Neuronal stem cell (in vitro differentiated cells): ENCODE measurements at regions not wholly inside any gene's neighbourhood (a gene's known extent, or its start where the extent isn't known, plus 50 kb on each side); places are given as distances from the start of the nearest gene placed in this dataset.

Experiments used
- DNase-seq: peaks from one replicate; pipeline ENCODE4 v3.0.0-alpha.2; 2013; ENCODE audit warnings: low spot score
- H2AFZ ChIP-seq: one replicate; pipeline ENCODE4 v1.6.1; 2013; ENCODE audit warnings: mild to moderate bottlenecking, low read length, inconsistent platforms
- H2AK5ac ChIP-seq: 2 replicates; pipeline ENCODE4 v1.6.1; 2013; ENCODE audit warnings: low read depth, mild to moderate bottlenecking, inconsistent platforms, low read length, moderate library complexity, mixed read lengths
- H2BK120ac ChIP-seq: 2 replicates; pipeline ENCODE4 v1.6.1; 2013; ENCODE audit warnings: low read depth, mild to moderate bottlenecking, inconsistent platforms, low read length, moderate library complexity, mixed read lengths
- H2BK12ac ChIP-seq: one replicate; pipeline ENCODE4 v1.6.1; 2013; ENCODE audit warnings: low read length, inconsistent platforms
- H2BK15ac ChIP-seq: 2 replicates; pipeline ENCODE4 v1.6.1; 2013; ENCODE audit warnings: mild to moderate bottlenecking, low read length, inconsistent platforms, mixed read lengths
- H2BK5ac ChIP-seq: one replicate; pipeline ENCODE4 v1.6.1; 2013; ENCODE audit warnings: inconsistent platforms, mild to moderate bottlenecking, low read length, moderate library complexity
- H3K14ac ChIP-seq: one replicate; pipeline ENCODE4 v1.6.1; 2013; ENCODE audit warnings: low read length, inconsistent platforms
- H3K18ac ChIP-seq: 2 replicates; pipeline ENCODE4 v1.6.1; 2013; ENCODE audit warnings: low read length, inconsistent platforms
- H3K23ac ChIP-seq: 2 replicates; pipeline ENCODE4 v1.6.1; 2013; ENCODE audit warnings: low read depth, mild to moderate bottlenecking, mixed read lengths, low read length, inconsistent platforms; ENCODE audit not compliant: poor library complexity
- H3K27ac ChIP-seq: replicated peaks from 3 replicates; pipeline ENCODE4 v1.5.1; 2013; ENCODE audit warnings: low read length, inconsistent platforms
- H3K27me3 ChIP-seq, 3 experiments: 2 replicates each; pipeline ENCODE4 v1.6.1; 2013; ENCODE audit warnings: low read length in 3 of 3, mild to moderate bottlenecking in 2 of 3, inconsistent platforms in 1 of 3, low read depth in 1 of 3, mixed read lengths in 1 of 3, moderate library complexity in 1 of 3; ENCODE audit not compliant: control insufficient read depth in 3 of 3, insufficient read depth in 3 of 3
- H3K36me3 ChIP-seq, 2 donors: replicated peaks in 1 of 2; 2 replicates each; pipeline ENCODE4 v1.6.1; 2013; ENCODE audit warnings: low read length in 2 of 2; ENCODE audit not compliant: control insufficient read depth in 2 of 2, insufficient read depth in 2 of 2
- H3K4ac ChIP-seq: 2 replicates; pipeline ENCODE4 v1.6.1; 2013; ENCODE audit warnings: inconsistent platforms, mild to moderate bottlenecking, low read length, moderate library complexity
- H3K4me1 ChIP-seq, 2 donors: 1 replicate in 1 of 2; 2 replicates in 1 of 2; pipeline ENCODE4 v1.6.1; 2013; ENCODE audit warnings: low read length in 2 of 2, low read depth in 1 of 2; ENCODE audit not compliant: control insufficient read depth in 2 of 2, insufficient read depth in 1 of 2
- H3K4me2 ChIP-seq: one replicate; pipeline ENCODE4 v1.6.1; 2013; ENCODE audit warnings: mild to moderate bottlenecking, low read length, inconsistent platforms; ENCODE audit not compliant: insufficient read depth, poor library complexity, severe bottlenecking
- H3K4me3 ChIP-seq, 2 donors: 2 replicates each; pipeline ENCODE4 v1.5.1; 2013; ENCODE audit warnings: low read length in 2 of 2, mild to moderate bottlenecking in 2 of 2, inconsistent platforms in 1 of 2, moderate library complexity in 1 of 2
- H3K79me1 ChIP-seq: one replicate; pipeline ENCODE4 v1.6.1; 2013; ENCODE audit warnings: low read depth, mild to moderate bottlenecking, inconsistent platforms, low read length, moderate library complexity
- H3K9ac ChIP-seq: one replicate; pipeline ENCODE4 v1.6.1; 2013; ENCODE audit warnings: mild to moderate bottlenecking, low read depth, low read length, inconsistent platforms; ENCODE audit not compliant: poor library complexity
- H3K9me3 ChIP-seq, 2 donors: replicated peaks in 1 of 2; 2 replicates each; pipeline versions ENCODE3 to v1.6.1; 2013; ENCODE audit warnings: low read length in 2 of 2, mild to moderate bottlenecking in 2 of 2, inconsistent platforms in 1 of 2, low read depth in 1 of 2, mixed read lengths in 1 of 2, moderate library complexity in 1 of 2; ENCODE audit not compliant: control insufficient read depth in 2 of 2, insufficient read depth in 1 of 2
- H4K8ac ChIP-seq: one replicate; pipeline ENCODE4 v1.6.1; 2013; ENCODE audit warnings: low read depth, mild to moderate bottlenecking, inconsistent platforms, low read length, moderate library complexity
- H4K91ac ChIP-seq: one replicate; pipeline ENCODE4 v1.6.1; 2013; ENCODE audit warnings: low read length, low read depth, mild to moderate bottlenecking, inconsistent platforms; ENCODE audit not compliant: poor library complexity
- WGBS, 2 donors: extraction: QIAGEN DNeasy Blood & Tissue Kit; methylation state at CpG; one replicate each; pipeline ENCODE4 v1.1.7; 2013; ENCODE audit warnings: missing lambda C conversion rate in 2 of 2, mixed read lengths in 1 of 2; ENCODE audit not compliant: insufficient read length in 2 of 2, insufficient replicate concordance in 1 of 2; ENCODE audit errors: extremely low coverage in 2 of 2; 5-methylcytosine and 5-hydroxymethylcytosine counted together

- Histone ChIP-seq H2BK12ac (no peak overlapping the region), H3K79me1 (no peaks in the 10 kb centered on the region), H3K4me2 (no peak overlapping the region), H2AFZ (no peak overlapping the region), H2BK5ac (no peak overlapping the region), H4K8ac (no peak overlapping the region), H4K91ac (no peak overlapping the region), H2BK120ac (no peak overlapping the region), H3K18ac (no peak overlapping the region), H3K4me3 (no peak overlapping the region), H3K27me3 (no peaks in the 10 kb centered on the region), H3K27ac (no peak overlapping the region), H3K4me1 (no peaks in the 10 kb centered on the region), H3K4ac (no peak overlapping the region), H3K36me3 (no peaks in the 10 kb centered on the region), H2BK15ac (no peak overlapping the region), H3K9ac (no peak overlapping the region), H3K23ac (no peak overlapping the region), H3K14ac (no peak overlapping the region), H3K9me3 (peaks cover 0 to 4% of the 10 kb centered on the region in 2 donors), H2AK5ac (no peak overlapping the region)
- DNase-seq, result no peak
- WGBS, 2 donors, result no CpG with 5 or more reads among the region's 1 CpG
These were observed 294.8 kb downstream of the PRELID2 start for GRCh38 chr5:145540375-145540774.

GRCh38 chr5:145539201-145539600, 295.9 kb downstream of the PRELID2 start:
- Histone ChIP-seq H3K27me3 (no peaks in the 10 kb centered on the region), H2BK12ac (no peak overlapping the region), H3K4me3 (no peak overlapping the region), H3K79me1 (no peaks in the 10 kb centered on the region), H3K14ac (no peak overlapping the region), H3K9me3 (peaks cover 0 to 4% of the 10 kb centered on the region in 2 donors), H2BK120ac (no peak overlapping the region), H3K9ac (no peak overlapping the region), H3K23ac (no peak overlapping the region), H3K4ac (no peak overlapping the region), H4K91ac (no peak overlapping the region), H2AK5ac (no peak overlapping the region), H3K27ac (no peak overlapping the region), H2AFZ (no peak overlapping the region), H3K36me3 (no peaks in the 10 kb centered on the region), H2BK15ac (no peak overlapping the region), H4K8ac (no peak overlapping the region), H3K4me1 (no peaks in the 10 kb centered on the region), H3K18ac (no peak overlapping the region), H2BK5ac (no peak overlapping the region), H3K4me2 (no peak overlapping the region)
- WGBS, 2 donors, result no CpG with 5 or more reads among the region's 2 CpGs
- DNase-seq, result no peak

- H3K14ac ChIP-seq, result no peak overlapping the region
- DNase-seq, result no peak
- no peak overlapping the region for H3K27ac ChIP-seq
- no peak overlapping the region for H2BK15ac ChIP-seq
- WGBS, 2 donors, result no CpG with 5 or more reads among the region's 4 CpGs
- H3K36me3 ChIP-seq, result no peaks in the 10 kb centered on the region
- H3K4me2 ChIP-seq, result no peak overlapping the region
- H3K9ac ChIP-seq, result no peak overlapping the region
- no peak overlapping the region for H2BK12ac ChIP-seq
- H3K4me1 ChIP-seq, result peaks cover 3 to 4% of the 10 kb centered on the region in 2 donors
- no peak overlapping the region for H2AK5ac ChIP-seq
- H3K23ac ChIP-seq, result no peak overlapping the region
- no peak overlapping the region for H2AFZ ChIP-seq
- no peaks in the 10 kb centered on the region for H3K79me1 ChIP-seq
- no peak overlapping the region for H3K4me3 ChIP-seq
- H4K91ac ChIP-seq, result no peak overlapping the region
- H4K8ac ChIP-seq, result no peak overlapping the region
- no peaks in the 10 kb centered on the region for H3K27me3 ChIP-seq
- no peak overlapping the region for H2BK5ac ChIP-seq
- no peak overlapping the region for H3K18ac ChIP-seq
- H3K4ac ChIP-seq, result no peak overlapping the region
- H2BK120ac ChIP-seq, result no peak overlapping the region
- H3K9me3 ChIP-seq, result peaks cover 0 to 4% of the 10 kb centered on the region in 2 donors
These were observed 299.0 kb downstream of the PRELID2 start for GRCh38 chr5:145536133-145536532.

GRCh38 chr5:145531038-145531734, 304.0 kb downstream of the PRELID2 start:
- Histone ChIP-seq H3K4me2 (no peak overlapping the region), H3K27me3 (no peaks in the 10 kb centered on the region), H4K91ac (no peak overlapping the region), H2BK15ac (no peak overlapping the region), H3K27ac (no peak overlapping the region), H3K9me3 (no peaks in the 10 kb centered on the region), H2BK5ac (no peak overlapping the region), H3K18ac (no peak overlapping the region), H2BK12ac (no peak overlapping the region), H2AK5ac (no peak overlapping the region), H3K4ac (no peak overlapping the region), H4K8ac (no peak overlapping the region), H2AFZ (peak overlapping the region; percentile 81), H2BK120ac (no peak overlapping the region), H3K36me3 (no peaks in the 10 kb centered on the region), H3K4me3 (no peak overlapping the region), H3K14ac (no peak overlapping the region), H3K79me1 (no peaks in the 10 kb centered on the region), H3K23ac (no peak overlapping the region), H3K9ac (no peak overlapping the region), H3K4me1 (peaks cover 3 to 6% of the 10 kb centered on the region in 2 donors)
- no peak for DNase-seq
- WGBS, 2 donors, result no CpG with 5 or more reads among the region's 5 CpGs
